HG03280 (cell line): ENCODE measurements at regions not wholly inside any gene's neighbourhood (a gene's known extent, or its start where the extent isn't known, plus 50 kb on each side); places are given as distances from the start of the nearest gene placed in this dataset.

Experiments used
- ATAC-seq: cut with Tn5 transposase; IDR thresholded peaks from one replicate; pipeline ENCODE4 v1.9.1; 2021; ENCODE audit warnings: mild to moderate bottlenecking, moderate library complexity; ENCODE audit not compliant: unreplicated experiment

- no peak for ATAC-seq
Observed at GRCh38 chr7:112888781-112889180, 98.6 kb upstream of the TMEM168 start.

- no peak for ATAC-seq
Observed at GRCh38 chr7:112887976-112888375, 97.8 kb upstream of the TMEM168 start.

GRCh38 chr7:112887337-112887736, 97.1 kb upstream of the TMEM168 start:
- no peak for ATAC-seq

- ATAC-seq: no peak
Observed at GRCh38 chr7:112886208-112886607, 96.0 kb upstream of the TMEM168 start.

- ATAC-seq: no peak
Observed at GRCh38 chr7:112882991-112883390, 92.8 kb upstream of the TMEM168 start.

- no peak for ATAC-seq
Observed at GRCh38 chr7:112882511-112882910, 92.3 kb upstream of the TMEM168 start.

GRCh38 chr7:112882022-112882421, 91.8 kb upstream of the TMEM168 start:
- ATAC-seq: no peak

GRCh38 chr7:112880818-112881418, 90.7 kb upstream of the TMEM168 start:
- ATAC-seq: no peak

GRCh38 chr7:112877691-112878460, 87.7 kb upstream of the TMEM168 start:
- ATAC-seq: no peak

GRCh38 chr7:112876877-112877276, 86.7 kb upstream of the TMEM168 start:
- no peak for ATAC-seq

- no peak for ATAC-seq
Observed at GRCh38 chr7:112874909-112875308, 84.7 kb upstream of the TMEM168 start.

- ATAC-seq: no peak
Observed at GRCh38 chr7:112873831-112874553, 83.8 kb upstream of the TMEM168 start.

- ATAC-seq: peak; percentile 46
Observed at GRCh38 chr7:112869111-112869774, 79.0 kb upstream of the TMEM168 start.

GRCh38 chr7:112868609-112869008, 78.4 kb upstream of the TMEM168 start:
- no peak for ATAC-seq

GRCh38 chr7:112866424-112866823, 76.2 kb upstream of the TMEM168 start:
- peak; percentile 97 for ATAC-seq

- no peak for ATAC-seq
Observed at GRCh38 chr7:112864380-112864779, 74.2 kb upstream of the TMEM168 start.

GRCh38 chr7:112858838-112859237, 68.6 kb upstream of the TMEM168 start:
- ATAC-seq: no peak

- ATAC-seq: no peak
Observed at GRCh38 chr7:112855227-112855626, 65.0 kb upstream of the TMEM168 start.

GRCh38 chr7:112854169-112854568, 64.0 kb upstream of the TMEM168 start:
- ATAC-seq: no peak

GRCh38 chr7:112853422-112853821, 63.2 kb upstream of the TMEM168 start:
- ATAC-seq: no peak

GRCh38 chr7:112843151-112843550, 53.0 kb upstream of the TMEM168 start:
- ATAC-seq: no peak
